ENCODE measurements at regions not wholly inside any gene's neighbourhood (a gene's known extent, or its start where the extent isn't known, plus 50 kb on each side); places are given as distances from the start of the nearest gene placed in this dataset.

DNA sequence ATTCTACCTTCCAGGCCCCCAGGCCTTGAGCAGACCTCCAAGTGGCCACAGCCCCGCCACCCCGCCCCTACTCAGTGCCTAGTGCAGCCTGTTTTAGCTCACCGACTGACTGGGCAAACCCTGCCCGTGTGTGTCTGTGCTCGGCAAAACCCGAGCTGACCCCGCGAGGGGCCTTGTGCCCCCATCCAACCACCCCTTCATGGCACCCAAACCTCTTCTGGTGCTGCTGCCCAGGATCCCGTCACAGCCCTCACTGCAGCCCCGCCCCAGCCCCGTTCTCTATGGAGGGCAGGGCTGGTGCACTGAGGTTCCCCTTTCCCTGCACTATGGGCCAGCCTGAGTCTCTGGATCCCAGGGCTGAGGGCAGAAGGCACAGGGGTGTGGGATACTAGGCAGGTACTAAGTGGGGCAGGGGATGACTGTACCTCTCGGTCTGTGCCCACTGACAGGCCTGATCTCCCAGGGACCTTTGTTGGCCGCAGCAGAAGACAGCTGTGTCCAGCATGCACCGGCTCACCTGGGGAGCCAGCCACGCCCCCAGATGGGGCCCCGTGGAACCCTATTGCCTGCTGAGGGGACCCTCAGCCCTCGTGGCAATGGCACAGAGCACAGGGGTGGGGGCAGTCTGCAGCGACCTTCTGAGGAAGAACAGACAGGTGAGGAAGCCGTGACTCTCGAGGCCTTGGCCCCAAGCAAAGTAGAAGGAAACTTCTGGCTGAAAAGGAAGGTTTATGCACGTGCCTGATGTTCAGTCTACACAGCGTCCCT lies 69.9 kb upstream of the OTOS start:
- no peak for DNase-seq

DNA sequence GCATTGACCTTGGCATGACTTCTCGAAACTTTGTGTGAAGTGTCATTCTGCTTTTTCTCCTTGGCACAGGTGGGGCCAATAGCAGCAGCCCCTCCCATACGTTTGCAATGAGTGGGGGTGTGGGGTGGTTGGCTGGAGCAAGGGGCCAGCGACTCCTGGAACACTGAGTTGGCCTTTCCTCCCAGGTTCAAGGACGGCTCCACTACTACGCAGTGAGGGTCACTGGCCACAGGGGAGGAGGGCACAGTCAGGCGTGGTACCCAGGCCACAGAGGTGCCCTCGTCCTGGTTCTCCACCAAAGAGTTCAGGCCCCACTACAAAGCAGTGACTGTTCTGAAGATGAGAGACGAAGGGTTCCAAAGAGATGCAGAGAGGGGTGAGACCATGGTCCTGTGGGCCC lies 70.6 kb upstream of the OTOS start:
- DNase-seq, result no peak

DNA sequence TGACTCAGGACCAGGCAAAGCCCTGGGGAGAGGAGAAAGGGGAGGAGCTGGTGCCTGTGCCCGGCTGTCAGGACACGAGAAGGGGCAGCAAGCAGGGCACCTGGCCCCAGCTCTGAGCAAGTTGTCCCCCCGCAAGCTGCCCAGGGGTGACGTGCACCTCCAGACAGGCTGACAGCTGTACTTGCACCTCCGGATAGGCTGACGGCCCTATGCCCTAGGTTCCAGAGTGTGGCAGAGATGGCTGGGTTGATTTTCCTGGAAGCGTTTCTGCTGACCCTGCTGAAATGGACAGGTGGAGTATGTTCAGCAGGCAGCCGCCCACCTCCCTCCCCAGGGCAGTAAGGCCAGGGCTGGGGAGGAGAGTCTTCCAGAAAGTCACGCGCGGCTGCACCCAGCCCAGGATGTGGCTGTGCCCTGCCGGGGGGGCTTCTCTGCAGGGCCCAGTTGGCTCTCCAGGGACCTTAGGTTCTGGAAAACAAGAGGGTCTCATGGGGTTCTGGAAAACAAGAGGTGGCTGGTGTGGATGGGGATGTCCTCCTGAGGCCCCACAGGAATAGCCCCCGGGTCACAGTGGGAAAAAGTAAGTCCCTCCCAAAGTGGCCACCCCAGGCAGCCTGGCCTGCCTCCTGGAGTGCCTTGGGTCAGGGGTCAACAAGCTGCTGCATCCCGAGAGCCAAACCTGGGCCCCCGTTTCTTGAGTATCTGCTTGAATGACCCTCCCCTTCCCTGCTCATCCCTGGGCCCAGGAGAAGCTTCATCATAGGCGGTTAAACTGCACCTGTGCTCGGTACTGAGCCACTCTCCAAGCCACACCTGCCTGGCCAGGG lies 71.4 kb upstream of the OTOS start:
- DNase-seq, result no peak

DNA sequence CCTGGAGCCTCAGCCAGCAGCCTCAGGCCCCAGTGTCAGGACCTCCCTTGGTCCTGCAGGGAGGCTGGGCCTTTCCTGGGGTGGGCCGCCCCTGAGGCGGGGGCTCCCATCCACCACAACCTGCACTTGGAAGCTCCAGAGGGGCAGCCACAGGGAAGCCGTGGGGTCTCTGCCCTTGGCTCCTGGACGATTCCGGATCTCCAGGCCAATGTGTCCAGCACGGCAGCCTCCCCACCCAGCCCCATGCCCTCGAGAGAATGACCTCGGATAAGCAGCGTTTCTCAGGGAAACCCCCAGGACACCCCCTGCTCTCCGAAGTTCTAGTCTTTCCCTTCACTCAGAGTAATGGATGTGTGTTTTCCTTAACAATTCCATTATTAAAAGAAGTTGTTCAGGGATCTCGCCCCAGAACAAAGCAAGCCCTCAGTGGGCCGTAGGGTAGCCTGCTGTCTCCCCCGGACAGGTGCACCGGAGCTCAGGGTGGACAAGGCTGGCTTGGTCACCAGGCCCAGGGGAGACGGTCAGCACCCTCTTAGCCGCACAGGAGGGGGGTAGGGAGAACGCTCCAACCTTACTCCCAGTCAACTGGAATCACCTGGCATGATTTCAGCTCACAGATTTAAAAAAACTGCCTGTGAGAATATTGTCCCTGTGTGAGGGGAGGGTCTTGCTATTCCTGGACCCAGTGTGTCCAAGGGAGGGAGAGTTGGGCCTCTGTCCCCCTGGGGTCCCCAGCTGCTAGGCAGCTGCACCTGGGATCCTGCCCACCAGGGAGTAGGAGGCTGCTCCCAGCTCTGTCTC lies 72.2 kb upstream of the OTOS start:
- no peak for DNase-seq

DNA sequence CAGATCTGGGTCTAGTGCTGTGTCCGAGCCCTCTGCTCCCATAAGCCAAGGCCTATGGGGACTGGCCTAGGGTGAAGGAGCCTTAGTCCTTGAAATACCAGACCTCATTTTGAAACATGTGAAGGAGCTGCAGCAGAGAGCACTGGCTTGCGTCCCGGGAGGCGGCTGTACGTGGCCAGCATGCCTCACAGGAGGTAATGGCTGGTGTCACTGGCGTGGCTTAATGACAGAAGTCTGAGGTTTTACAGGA lies 72.7 kb upstream of the OTOS start:
- no peak for DNase-seq

DNA sequence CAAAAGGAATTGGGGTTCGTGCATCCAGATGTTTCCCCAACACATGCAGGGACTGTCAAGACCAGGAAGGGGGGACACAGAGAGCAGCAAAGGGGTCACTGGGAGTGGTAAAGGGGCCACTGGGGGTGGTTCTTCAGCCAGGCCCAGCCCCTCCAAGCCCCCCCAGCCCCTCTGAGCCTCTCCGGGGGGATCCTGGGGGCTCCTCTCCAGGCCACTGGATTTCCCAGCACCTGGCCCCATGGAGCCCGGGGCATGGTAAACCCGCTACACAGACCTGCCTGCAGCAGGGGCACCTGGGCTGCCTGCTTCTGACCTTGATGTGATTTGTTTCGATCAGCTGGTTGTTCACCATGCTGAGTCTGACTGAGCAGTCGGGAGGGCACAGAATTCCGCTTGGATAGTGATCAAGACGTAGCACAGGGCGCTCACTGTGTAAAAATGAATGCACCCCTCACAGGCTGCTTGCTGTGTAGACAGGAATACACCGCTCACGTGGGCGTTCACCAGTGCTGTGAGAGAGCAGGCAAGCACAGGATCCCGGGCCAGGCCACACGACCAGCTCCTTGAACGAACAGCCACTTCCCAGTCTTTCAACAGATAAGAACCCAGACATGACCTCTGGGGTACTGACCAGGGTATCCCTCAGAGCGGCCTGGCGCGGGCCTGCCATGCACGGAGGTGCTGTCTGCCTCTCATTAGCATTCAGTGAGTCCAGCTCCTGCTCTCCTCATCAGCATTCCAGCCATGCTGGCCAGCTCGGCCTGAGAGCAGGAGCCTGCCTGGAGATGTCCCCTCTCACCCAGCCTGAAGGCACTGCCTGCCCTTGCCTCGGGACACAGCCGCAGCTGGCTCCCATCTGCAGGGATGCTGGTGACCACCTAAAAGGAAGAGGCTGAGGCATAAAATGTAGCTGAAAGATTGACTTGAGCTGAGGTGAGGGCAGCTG lies 73.3 kb upstream of the OTOS start:
- no peak for DNase-seq

DNA sequence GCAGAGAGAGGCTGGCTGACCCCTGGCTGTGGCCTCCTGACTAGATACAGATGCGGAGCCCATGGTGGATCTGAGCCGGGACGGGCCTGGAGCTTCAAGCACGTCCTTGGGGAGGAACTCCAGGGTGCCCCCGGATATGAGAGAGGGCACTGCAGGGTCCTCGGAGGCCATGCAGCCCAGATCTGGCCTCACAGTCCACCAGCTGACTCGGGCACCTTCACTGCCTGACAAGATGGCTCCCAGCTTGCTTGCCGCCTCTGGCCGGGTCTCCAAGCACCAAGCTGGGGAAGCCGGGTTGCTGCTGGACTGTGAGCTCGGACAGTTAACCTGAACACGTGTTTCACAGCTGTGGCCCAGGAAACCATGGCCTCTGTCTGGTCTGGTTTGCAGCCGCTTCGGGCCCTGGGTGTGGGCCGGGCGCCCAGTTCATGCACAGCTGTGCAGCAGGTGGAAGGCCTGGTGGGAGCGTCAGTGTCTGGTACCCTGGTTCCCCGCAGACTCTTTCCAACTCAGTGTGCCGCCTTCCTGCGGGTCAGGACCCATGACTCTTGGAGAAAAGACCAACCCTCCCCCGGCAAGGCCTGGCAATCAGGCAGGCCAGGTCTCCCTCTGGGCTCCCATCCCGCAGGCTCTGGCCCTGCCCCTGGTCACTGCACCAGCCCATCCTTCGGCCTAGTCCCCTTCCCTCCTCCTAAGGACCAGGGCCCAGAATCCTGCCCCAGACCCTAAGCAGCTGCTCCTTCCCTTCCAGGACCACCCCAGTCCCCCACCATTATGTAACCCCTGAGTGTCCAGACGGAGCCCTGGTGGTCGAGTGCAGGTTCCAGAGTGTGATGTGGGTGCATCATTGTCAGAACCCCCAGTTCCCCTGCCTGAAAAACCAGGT lies 74.6 kb upstream of the OTOS start:
- no peak for DNase-seq

DNA sequence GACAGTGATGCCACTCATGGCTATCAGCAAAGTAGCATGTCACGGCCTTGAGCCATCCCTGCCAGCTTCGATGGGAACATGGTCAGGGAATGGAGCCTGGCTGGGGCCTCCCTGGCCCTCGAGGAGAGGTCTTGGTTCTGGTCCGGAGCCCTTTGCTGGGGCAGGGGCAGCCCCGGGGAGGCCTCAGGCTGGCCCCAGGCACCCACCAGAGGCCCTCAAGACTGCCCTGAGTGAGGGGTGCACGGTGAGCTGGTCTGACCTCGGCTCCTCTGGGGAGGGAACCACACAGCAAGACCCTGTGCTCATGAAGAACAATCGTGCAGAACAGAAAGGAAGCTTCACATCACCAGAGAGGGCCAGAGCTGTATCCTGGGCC lies 75.2 kb upstream of the OTOS start:
- DNase-seq, result no peak

DNA sequence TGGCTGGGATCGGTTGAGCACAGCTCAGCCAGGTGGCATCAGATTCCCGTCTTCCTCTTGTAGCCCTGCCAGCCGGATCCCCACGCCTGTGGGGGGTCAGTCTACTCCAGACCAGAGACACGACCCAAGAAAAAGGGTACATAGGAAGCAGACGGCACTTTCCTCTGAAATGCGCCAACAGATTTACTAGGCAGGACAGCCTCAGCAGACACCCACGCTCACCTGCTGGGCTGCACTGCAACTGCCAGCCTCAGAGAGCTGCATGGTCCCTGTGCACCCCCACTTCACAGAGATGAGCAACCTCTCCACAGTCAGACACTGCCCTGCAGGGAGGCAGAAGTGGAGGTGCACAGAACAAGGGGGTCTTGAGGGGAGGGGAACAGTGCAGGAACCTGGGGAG lies 75.7 kb upstream of the OTOS start:
- DNase-seq, result no peak

DNA sequence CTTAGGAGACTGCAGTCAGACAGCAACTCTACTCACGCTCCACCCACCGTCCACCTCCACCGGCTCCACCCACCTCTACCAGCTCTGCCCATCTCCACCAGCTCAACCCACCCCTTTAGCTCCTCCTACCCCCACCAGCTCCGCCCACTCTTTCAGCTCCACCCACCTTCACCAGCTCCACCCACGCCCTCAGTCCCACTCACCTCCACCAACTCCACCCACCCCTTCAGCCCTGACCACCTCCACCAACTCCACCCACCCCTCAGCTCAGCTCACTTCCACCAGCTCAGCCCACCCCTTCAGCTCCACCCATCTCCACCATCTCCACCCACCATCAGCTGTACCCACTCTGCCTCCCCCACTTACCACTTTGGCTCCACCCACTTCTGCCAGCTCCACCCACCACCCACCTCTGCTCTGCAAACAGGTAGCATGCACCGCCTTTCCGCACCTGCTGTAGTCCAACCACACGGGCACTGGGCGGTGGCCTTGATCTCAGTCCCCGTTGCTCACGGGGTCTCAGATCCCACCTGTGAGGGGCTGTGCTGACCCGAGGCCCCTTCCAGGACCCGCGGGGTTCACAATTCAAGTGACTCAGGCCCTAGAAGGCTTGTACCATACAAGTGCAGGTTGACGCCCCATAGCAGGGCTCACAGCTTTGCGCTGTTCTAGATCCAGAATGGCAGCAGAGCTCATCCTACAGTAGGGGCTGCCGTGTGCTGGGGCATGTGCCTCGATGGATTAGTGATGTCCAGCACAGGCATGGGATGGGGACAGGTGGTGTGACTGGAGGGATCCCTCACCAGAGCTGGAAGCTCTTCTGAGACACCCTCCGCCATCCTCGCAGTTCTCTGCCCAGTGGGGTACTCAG lies 77.2 kb upstream of the OTOS start:
- DNase-seq, result no peak

DNA sequence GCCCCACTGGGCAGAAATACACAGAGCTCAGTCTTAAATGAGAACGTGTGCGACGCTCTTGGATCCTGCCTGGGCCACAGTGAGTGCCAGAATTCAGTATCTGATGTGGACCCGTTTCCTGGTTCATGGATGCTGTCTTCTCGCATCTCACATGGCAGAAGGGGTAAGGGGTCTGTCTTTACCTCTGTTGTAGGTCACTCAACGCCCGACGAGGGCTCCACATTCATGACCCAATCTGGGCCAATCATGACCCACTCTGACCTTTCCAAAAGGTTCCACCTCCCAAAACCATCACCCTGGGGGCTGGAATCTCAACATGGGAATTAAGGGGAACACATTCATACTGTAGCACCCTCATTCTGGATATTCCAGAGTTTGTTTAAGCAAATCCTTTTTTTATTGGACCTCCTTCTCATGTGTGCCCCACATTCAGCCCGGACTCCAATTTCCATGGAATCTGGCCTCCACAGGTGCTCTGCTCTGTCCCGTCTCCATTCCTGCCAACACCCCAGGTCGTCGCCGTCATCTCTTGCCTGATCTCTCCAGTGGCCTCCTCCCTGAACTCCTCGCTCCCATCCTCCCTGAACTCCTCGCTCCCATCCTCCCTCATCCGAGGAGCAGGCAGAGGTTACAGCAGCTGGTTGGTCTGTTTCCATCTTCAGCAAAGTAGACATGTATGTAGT lies 78.9 kb upstream of the OTOS start:
- DNase-seq, result no peak

DNA sequence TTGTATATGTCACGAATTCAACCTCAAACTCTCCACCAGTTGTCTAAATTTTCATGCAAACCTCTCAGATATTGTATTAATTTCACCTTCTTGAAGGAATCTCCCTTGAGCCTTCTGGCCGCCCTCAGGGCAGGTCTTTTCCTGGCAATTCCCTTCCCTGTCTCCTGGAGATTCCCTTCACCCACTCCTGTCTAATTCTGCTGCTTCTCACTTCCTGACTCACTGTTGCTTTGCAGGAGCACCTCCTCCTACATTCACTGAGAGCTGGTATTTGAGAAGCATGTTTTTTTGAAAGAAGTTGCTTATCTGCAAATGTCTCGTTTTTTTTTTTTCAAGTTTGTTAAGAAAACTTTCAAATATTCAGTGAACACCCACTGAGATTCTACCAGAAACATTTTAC lies 79.9 kb upstream of the OTOS start:
- no peak for DNase-seq

DNA sequence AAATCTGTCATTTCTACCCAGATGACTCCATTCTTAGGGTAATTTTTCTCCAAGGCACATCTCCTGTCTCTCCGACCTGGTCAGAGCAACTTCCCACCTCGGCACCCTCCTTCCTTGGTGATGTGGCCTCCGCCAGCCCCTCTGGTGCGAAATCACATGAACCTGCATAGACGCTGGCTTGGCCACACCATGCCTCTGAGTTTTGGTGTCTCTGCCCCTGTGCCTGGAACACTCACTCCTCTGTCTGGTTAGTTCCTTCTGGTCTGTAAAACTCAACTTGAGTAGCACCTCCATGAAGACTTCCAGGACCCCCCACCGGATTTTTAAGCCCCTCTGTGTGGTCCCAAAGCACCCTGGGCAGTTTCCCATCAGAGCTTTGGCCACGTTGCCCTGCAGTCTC lies 83.2 kb upstream of the OTOS start:
- no peak for DNase-seq

DNA sequence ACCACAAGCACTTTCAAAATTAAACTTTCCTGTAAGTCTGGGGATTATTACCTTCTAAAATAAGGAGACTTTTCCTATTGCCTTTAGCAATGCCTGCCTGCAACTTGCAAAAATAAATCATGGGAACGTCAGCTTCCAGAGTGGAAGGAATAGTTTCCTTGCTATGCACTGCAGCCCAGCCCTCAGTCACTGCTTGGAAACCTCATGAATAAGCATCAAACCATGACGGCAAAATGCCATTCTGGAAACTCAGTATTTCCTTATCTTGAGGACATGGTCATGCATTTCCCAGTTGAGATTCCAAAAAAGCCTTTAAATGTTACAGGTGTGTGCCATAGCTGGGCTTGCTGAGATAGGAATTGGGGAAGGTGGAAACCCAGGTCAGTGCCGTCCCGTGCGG lies 84.2 kb upstream of the OTOS start:
- DNase-seq, result no peak

DNA sequence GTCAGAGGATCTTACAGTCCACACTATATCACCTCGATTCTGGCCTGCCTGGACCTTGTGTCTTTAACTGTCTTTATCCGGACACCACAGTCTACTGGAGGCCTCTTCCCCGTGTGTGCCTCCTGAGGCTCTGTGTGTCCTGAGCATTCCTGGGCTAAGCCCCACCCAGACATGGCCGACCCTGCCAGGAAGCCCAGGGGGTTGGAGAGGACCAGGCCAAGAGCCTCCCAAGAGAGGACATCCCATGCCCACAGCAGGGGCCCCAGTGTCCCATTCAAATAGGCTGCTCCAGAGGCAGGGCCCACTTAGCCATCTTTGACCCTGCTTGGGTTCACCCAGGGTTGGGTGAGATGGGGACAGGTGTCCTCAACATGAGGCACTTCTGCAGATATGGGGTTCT lies 84.7 kb upstream of the OTOS start:
- DNase-seq, result no peak

DNA sequence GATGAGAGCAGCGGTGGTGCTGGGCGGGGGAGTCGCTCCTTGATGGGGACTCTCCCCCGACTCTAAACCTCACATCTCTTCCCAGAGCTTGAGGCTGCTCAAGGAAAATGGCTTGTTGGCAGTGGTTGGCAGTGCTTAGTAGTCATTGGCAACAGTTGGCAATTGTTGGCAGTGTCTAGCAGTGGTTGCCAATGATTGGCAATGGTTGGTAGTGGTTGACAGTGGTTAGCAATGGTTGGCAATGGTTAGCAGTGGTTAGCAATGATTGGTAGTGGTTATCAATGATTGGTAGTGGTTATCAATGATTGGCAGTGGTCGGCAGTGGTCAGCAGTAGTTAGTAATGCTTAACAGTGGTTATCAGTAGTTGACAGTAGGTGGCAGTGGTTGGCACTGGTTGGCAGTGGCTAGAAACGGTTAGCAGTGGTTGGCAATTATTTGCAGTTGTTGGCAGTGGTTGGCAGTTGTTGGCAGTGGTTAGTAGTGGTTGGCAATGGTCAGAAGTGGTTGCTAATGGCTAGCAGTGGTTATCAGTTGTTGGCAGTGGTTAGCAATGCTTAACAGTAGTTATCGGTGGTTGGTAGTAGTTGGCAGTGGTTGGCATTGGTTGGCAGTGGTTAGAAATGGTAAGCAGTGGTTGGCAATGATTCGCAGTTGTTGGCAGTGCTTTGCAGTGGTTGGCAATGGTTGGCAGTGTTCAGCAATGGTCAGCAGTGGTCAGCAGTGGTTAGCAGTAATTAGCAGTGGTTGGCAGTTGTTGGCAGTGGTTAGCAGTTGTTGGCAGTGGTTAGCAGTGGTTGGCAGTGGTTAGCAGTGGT lies 85.4 kb upstream of the OTOS start:
- no peak for DNase-seq

DNA sequence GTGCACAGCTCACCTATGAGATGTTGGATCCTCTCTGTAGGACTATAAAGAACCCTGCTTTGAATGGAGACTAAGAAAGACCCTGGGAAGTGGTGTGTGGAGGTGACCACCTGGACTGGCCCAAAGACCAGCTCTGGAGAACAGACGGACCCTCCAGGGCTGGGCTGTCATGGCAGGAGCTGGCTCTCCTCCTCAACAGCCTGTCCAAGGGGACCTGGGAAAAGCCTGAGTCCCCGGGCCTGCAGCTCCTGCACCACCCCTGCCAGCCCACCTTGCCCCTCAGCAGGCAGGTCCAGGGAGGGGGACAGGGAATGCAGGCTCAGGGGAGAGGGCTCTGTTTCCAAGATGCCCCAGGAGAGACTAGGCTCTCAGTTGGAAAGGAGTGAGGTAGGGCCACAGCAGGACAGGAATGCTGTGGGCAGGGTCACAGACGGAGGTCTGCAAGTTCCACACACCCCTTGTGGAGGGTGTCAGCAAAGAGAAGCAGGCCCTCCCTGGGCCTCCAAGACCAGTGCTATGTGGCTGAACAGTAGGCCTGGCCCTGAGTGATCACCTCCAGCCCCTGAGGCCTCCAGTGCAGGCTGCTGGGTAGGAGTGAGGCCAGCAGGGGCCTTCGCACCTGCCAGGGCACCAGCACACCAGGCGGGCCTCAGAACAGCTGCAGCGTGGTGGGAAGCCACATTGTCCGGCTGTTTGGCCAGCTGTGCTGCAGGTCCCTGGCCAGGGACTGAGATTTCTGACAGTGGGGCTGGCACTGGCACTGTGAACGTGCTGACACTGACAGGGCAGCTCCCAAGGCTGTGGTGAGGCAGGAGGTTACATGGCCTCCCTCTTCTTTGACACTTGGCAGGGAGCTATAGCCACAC lies 86.4 kb upstream of the OTOS start:
- no peak for DNase-seq

Measured in activated naive CD4-positive, alpha-beta T cell (primary cell).